Panc1 (cell line): ENCODE measurements at regions not wholly inside any gene's neighbourhood (a gene's known extent, or its start where the extent isn't known, plus 50 kb on each side); places are given as distances from the start of the nearest gene placed in this dataset.

Source experiments
- CTCF ChIP-seq: fragments of 450-650 bp; IDR thresholded peaks from 2 replicates; pipeline ENCODE4 v1.5.1; 2017; ENCODE audit warnings: mild to moderate bottlenecking
- SIN3A ChIP-seq: IDR thresholded peaks from 2 replicates; pipeline ENCODE4 v1.6.1; 2012; ENCODE audit warnings: low read depth, mild to moderate bottlenecking, low read length, moderate library complexity, borderline replicate concordance; ENCODE audit not compliant: insufficient read depth

GRCh38 chr12:103205906-103206305 is 248.4 kb downstream of the ASCL1 start:
- TF ChIP-seq CTCF: no peak
- no peak for TF ChIP-seq SIN3A
